Activated CD4-positive, alpha-beta T cell treated with anti-CD3 and anti-CD28 coated beads, Interleukin-2, amount 50 U/mL, for 24 hours (primary cell): ENCODE measurements at regions not wholly inside any gene's neighbourhood (a gene's known extent, or its start where the extent isn't known, plus 50 kb on each side); places are given as distances from the start of the nearest gene placed in this dataset.
"Not testable (repeated sequence)": the region's sequence is repeated elsewhere in the genome, so short reads cannot be mapped to it uniquely, and the experiment has no call there.

ENCODE experiments used
- DNase-seq, 2 donors: peaks; one replicate each; pipeline ENCODE4 v3.0.0-alpha.2; 2020; ENCODE audit warnings: low read depth in 1 of 2, low spot score in 1 of 2

GRCh38 chr14:44788612-44789011 lies 173.1 kb downstream of the KLHL28 start:
- DNase-seq, result no peak

DNA sequence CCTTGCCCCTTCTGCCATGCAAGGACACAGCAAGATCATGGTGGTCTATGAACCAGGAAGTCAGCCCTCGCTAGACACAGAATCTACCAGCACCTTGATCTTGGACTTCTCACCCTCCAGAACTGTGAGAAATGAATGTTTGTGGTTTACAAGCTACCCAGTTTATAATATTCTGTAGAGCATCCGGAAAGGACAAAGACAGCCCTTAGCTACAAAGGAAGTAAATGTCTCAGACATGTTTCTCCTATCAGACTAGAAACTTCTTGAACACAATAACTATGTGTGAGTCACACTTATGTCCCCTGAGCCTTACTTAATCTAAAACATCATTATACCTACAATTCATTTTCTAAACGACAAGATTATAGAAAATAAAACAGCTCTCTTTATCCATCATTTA lies 176.7 kb downstream of the KLHL28 start:
- DNase-seq, result no peak

- no peak for DNase-seq
Measured at GRCh38 chr14:44783901-44784300, 177.8 kb downstream of the KLHL28 start.

GRCh38 chr14:44782775-44783238 lies 178.9 kb downstream of the KLHL28 start:
- no peak for DNase-seq

GRCh38 chr14:44780989-44781388 lies 180.8 kb downstream of the KLHL28 start:
- no peak for DNase-seq

DNA sequence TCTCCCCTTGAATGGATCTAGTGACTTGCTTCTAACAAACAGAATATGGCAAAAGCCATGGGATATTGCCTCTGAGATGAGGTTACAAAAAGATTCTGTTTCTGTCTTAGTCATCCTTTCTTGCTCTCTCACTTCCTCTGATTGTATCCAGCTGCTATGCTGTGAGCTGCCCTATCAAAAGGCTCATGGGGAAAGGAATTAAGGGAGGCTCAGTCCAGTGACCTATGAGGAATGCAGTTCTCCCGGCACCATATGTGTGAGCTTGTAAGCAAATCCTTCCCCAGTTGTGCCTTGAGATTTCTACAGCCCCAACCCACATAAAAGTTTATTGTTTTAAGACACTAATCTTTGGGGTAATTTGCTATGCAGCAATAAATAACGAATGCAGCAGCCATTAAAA lies 183.1 kb downstream of the KLHL28 start:
- DNase-seq, result no peak

DNA sequence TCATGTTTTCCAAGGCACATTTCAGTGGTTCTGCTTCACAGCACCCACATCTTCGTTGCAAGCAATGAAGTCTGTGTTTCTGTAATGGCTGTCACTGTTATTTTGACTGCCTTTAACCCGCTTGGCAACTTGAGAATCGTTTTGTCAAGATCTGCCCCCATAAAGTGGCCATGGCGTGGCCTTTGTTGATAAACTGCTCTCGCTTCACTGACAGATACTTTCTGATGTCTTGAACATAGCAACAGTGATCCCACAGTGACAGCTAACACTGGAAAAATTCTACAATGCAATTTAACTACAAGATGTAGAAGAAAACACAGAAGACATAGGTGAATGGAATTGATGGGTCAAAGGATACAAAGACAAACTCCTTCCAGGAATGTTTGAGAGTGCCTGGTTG lies 184.2 kb downstream of the KLHL28 start:
- DNase-seq, result no peak

GRCh38 chr14:44775248-44775647 lies 186.5 kb downstream of the KLHL28 start:
- DNase-seq, result no peak

- DNase-seq, result no peak
Measured at GRCh38 chr14:44774396-44774795, 187.4 kb downstream of the KLHL28 start.

DNA sequence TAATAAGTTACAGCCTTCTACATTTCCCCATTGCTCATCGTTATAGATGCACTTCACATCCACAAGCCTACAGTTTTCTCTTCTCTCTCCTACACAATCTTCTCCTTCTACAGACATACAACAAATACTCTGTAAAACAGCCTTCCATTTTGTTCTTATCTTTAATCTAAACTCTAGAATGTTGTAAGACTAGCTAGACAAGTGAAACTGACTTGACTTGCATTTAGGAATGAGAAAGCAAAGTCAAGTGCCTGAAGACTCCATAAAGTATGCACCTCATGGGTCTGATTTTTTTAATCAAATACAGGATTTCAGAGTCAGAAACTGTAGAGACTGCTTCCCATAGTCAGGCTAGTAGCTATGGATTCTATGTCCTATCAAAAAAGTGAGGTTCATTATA lies 190.3 kb downstream of the KLHL28 start:
- DNase-seq, result no peak

DNA sequence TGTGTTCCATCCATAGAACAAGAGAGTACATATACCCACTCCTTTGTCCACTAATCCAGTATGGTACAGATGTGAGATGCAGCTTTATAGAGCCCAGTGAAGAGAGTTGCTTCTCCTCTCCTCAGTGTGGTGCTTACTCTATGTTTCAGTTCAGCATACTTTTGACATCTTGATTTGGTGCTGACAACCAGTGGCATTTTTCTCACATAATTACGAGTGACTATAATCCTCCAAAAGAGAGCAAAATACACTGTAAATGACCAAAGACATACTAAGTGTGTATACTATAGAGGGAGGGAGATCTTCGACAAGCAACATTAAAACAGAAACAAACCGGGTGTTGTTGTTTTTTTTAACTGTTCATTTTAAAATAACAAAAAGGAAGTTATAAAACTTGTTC lies 191.5 kb downstream of the KLHL28 start:
- DNase-seq, result no peak

GRCh38 chr14:44768935-44769334 lies 192.8 kb downstream of the KLHL28 start:
- DNase-seq, result no peak

GRCh38 chr14:44767646-44768173 lies 194.0 kb downstream of the KLHL28 start:
- DNase-seq, result no peak

DNA sequence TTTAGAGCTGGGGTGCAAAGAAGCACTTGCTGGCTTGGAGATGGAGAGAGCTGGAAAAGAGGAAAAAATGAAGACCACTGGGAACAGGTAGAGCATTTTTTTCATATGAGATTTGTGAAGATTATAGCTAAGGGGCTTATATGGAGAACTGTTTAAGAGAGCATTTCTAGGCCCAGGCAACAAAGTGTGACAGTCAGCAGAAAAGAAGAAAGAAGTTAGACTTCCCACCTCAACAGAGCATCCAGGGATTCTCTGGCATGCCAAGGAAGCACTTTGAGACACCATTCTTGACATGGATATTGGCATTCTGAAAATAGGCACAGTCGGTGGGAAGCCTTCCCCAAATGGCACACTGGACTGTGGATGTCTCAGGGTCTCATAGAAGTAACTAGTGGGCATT lies 195.5 kb downstream of the KLHL28 start:
- no peak for DNase-seq

GRCh38 chr14:44763356-44763755 lies 198.4 kb downstream of the KLHL28 start:
- no peak for DNase-seq

DNA sequence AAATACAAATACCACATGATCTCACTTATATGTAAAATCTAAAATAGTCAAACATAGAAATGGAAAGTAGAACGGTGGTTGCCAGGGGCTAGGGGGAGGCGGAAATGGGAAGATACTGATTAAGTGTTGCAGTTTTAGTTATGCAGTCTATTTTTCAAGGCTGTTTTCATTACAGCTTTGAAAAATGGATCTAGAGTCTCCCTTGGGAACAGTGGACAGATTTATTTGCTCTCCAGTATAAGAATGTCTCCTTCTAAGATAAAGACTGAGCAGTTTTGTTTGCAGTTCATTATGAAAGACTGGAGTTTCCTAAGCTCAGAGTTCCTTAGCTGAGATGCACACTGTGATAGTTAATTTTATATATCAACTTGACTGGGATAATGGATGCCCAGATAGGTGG lies 202.5 kb downstream of the KLHL28 start:
- no peak for DNase-seq

- no peak for DNase-seq
Measured at GRCh38 chr14:44756554-44756953, 205.2 kb downstream of the KLHL28 start.

GRCh38 chr14:44745371-44745770 lies 216.4 kb downstream of the KLHL28 start:
- DNase-seq, result no peak

DNA sequence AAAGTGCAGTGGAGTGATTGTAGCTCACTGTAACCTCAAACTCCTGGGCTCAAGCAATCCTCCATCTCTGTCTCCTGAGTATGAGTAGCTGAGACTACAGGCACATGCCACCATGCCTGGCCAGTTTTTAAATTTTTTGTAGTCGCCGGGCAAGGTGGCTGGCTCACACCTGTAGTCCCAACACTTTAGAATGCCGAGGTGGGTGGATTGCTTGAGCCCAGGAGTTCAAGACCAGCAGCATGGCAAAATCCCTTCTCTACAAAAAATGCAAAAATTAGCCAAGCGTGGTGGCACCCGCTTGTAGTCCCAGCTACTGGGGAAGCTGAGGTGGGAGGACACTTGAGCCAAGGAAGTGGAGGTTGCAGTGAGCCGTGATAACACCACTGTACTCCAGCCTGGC lies 219.5 kb downstream of the KLHL28 start:
- DNase-seq, result no peak

- DNase-seq, result no peak
Measured at GRCh38 chr14:44741431-44741830, 220.3 kb downstream of the KLHL28 start.

DNA sequence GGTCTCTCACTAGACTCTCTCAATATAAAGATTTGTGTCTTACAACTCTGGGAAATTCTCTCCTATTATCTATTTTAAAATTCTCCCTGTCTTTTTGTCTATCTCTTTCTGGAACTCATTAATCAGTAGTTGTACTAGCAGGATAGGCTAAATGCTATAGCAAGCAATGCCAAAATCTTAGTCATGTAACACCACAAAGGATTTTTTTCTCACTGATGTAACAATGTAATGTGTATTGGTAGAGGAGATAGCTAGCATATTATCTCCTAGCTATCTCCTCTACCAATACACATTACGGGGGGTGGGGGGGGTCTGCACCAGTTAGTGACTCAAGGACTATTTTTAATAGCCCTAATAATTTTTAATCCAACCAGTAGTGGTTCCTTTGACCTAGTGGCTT lies 225.4 kb downstream of the KLHL28 start:
- no peak for DNase-seq

DNA sequence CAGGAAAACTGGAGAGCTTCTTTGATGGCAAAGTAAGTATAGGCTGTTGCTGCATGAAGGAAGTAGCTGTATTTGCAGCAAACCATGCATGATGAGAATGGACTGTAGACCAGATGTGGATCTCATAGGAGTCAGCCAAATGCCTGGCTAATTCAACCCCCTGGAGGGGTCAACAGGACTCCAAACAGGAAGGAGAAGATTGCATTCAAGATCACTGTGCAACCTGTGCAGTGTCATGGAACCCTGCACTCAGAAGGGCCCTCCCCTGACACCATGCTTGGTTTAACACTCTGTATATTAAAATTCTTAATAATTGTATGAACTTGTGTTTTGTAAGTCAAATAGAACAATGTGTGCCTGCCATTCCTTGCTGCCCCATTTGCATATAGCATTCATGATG lies 225.1 kb upstream of the FSCB start:
- no peak for DNase-seq

DNA sequence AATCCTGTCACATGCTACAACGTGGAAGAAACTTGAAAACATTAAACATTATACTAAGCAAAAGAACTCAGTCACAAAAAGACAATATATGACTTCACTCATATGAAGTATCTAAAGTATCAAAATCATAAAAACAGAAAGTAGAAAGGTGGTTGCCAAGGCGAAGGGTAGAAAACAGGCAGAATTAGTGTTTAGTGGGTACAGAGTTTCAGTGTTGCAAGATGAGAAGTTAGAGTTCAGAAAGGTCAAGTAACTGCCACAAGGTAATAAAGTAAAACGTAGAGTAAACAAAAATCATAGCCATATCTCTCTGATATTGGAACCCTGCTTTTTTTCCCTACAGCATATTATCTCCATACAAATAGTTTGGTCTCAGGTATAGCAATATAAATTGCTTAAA lies 223.8 kb upstream of the FSCB start:
- no peak for DNase-seq

DNA sequence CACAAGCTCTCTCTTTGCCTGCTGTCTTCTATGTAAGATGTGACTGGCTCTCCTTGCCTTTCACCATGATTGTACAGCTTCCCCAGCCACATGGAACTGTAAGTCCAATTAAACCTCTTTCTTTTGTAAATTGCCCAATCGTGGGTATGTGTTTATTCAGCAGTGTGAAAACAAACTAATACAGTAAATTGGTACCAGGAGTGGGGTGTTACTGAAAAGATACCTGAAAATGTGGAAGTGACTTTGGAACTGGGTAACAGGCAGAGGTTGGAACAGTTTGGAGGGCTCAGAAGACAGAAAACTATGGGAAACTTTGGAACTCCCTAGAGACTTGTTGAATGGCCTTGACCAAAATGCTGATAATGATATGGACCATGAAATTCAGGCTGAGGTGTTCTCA lies 214.3 kb upstream of the FSCB start:
- DNase-seq, result not testable (repeated sequence)
